SK-N-SH treated with all-trans-retinoic acid at 6 μM for 48 hours (cell line): ENCODE measurements at regions not wholly inside any gene's neighbourhood (a gene's known extent, or its start where the extent isn't known, plus 50 kb on each side); places are given as distances from the start of the nearest gene placed in this dataset.

Source experiments
- ATAC-seq: fragments of 200-7000 bp; cut with Tn5 transposase; 3 replicates; pipeline ENCODE4 v1.9.1; 2020; ENCODE audit warnings: mild to moderate bottlenecking, moderate library complexity
- ARNTL ChIP-seq: fragments of 450-650 bp; formaldehyde crosslinking; IDR thresholded peaks from 2 replicates; pipeline ENCODE4 v1.5.0; 2020; ENCODE audit warnings: low read depth, mild to moderate bottlenecking, moderate library complexity, borderline replicate concordance
- BACH2 ChIP-seq: fragments of 250-450 bp; sonication (Bioruptor Pico); IDR thresholded peaks from 2 replicates; pipeline ENCODE4 v1.9.0; 2021; ENCODE audit warnings: mild to moderate bottlenecking, borderline replicate concordance
- ESRRG ChIP-seq: fragments of 250-450 bp; sonication (Bioruptor Pico); IDR thresholded peaks from 2 replicates; pipeline ENCODE4 v1.6.1; 2021; ENCODE audit warnings: mild to moderate bottlenecking
- GLIS3 ChIP-seq: fragments of 250-450 bp; sonication (Bioruptor Pico); IDR thresholded peaks from 2 replicates; pipeline ENCODE4 v1.5.0; 2020; ENCODE audit warnings: mild to moderate bottlenecking, moderate library complexity
- ISL1 ChIP-seq: fragments of 250-450 bp; sonication (Bioruptor Pico); IDR thresholded peaks from 2 replicates; pipeline ENCODE4 v2.1.2; 2022; ENCODE audit warnings: mild to moderate bottlenecking, moderate library complexity
- OSR1 ChIP-seq: fragments of 250-450 bp; sonication (Bioruptor Pico); IDR thresholded peaks from 2 replicates; pipeline ENCODE4 v1.8.0; 2022; ENCODE audit warnings: moderate library complexity, mild to moderate bottlenecking, inconsistent platforms
- PPARA ChIP-seq: fragments of 250-450 bp; sonication (Bioruptor Pico); IDR thresholded peaks from 2 replicates; pipeline ENCODE4 v1.5.0; 2020; ENCODE audit warnings: mild to moderate bottlenecking, borderline replicate concordance
- RARB ChIP-seq: fragments of 250-450 bp; sonication (Bioruptor Pico); IDR thresholded peaks from 2 replicates; pipeline ENCODE4 v1.8.0; 2021; ENCODE audit warnings: mild to moderate bottlenecking, moderate library complexity
- SNAI2 ChIP-seq: fragments of 250-450 bp; sonication (Bioruptor Pico); IDR thresholded peaks from 2 replicates; pipeline ENCODE4 v1.5.0; 2020; ENCODE audit warnings: mild to moderate bottlenecking, moderate library complexity
- TOX ChIP-seq: fragments of 250-450 bp; sonication (Bioruptor Pico); IDR thresholded peaks from 2 replicates; pipeline ENCODE4 v1.8.0; 2021; ENCODE audit warnings: mild to moderate bottlenecking, moderate library complexity, borderline replicate concordance
- ZFP3 ChIP-seq: fragments of 250-450 bp; sonication (Bioruptor Pico); IDR thresholded peaks from 2 replicates; pipeline ENCODE4 v1.5.0; 2020; ENCODE audit warnings: mild to moderate bottlenecking, moderate library complexity
- ZFP30 ChIP-seq: fragments of 450-650 bp; formaldehyde crosslinking; IDR thresholded peaks from 2 replicates; pipeline ENCODE4 v1.5.0; 2022; ENCODE audit warnings: mild to moderate bottlenecking, moderate library complexity
- ZNF565 ChIP-seq: fragments of 450-650 bp; formaldehyde crosslinking; conservative IDR thresholded peaks from 2 replicates; pipeline ENCODE4 v1.5.0; 2020; ENCODE audit warnings: low read depth, mild to moderate bottlenecking, moderate library complexity
- ZNF70 ChIP-seq: fragments of 450-650 bp; formaldehyde crosslinking; IDR thresholded peaks from 2 replicates; pipeline ENCODE4 v1.5.0; 2020; ENCODE audit warnings: mild to moderate bottlenecking, moderate library complexity
- TF ChIP-seq, protein P1 (sequence below): fragments of 250-450 bp; sonication (Bioruptor Pico); IDR thresholded peaks from 2 replicates; pipeline ENCODE4 v1.5.1; 2021; ENCODE audit warnings: mild to moderate bottlenecking, moderate library complexity
- TF ChIP-seq, protein P2 (sequence below): fragments of 250-450 bp; sonication (Bioruptor Pico); IDR thresholded peaks from 2 replicates; pipeline ENCODE4 v1.8.0; 2021; ENCODE audit warnings: low read depth, mild to moderate bottlenecking, moderate library complexity, borderline replicate concordance
- TF ChIP-seq, protein P3 (sequence below): fragments of 250-450 bp; sonication (Bioruptor Pico); IDR thresholded peaks from 2 replicates; pipeline ENCODE4 v1.5.1; 2020; ENCODE audit warnings: low read depth, mild to moderate bottlenecking, moderate library complexity
- TF ChIP-seq, protein P4 (sequence below): fragments of 250-450 bp; sonication (Bioruptor Pico); IDR thresholded peaks from 2 replicates; pipeline ENCODE4 v1.5.0; 2020; ENCODE audit warnings: mild to moderate bottlenecking, moderate library complexity
- TF ChIP-seq, protein P5 (sequence below): fragments of 250-450 bp; sonication (Bioruptor Pico); IDR thresholded peaks from 2 replicates; pipeline ENCODE4 v1.8.0; 2020; ENCODE audit warnings: mild to moderate bottlenecking, moderate library complexity, borderline replicate concordance

DNA sequence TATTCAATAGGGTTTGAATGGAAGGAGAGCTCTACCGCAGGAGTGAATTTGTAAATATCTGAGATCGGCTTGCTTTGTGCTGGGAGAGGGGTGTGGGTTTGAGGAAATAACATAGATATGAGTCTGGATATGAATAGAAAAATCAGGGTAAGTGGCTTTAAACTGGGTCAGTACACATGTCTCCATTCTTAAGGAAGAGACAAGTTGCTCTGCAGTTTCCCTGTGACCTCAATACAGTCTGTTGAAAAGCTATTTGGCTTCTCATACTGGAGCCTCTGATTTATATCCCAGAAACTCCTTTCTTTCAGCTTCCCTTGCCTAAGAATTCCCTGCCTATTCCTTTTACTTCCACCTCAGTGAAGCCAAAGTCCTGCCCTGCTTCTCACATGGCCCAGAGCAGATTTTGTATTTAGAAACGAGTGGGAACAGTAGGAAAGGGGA, 153.5 kb upstream of the ATF7IP start:
- ATAC-seq, result no peak
- TF ChIP-seq, protein P1, sequence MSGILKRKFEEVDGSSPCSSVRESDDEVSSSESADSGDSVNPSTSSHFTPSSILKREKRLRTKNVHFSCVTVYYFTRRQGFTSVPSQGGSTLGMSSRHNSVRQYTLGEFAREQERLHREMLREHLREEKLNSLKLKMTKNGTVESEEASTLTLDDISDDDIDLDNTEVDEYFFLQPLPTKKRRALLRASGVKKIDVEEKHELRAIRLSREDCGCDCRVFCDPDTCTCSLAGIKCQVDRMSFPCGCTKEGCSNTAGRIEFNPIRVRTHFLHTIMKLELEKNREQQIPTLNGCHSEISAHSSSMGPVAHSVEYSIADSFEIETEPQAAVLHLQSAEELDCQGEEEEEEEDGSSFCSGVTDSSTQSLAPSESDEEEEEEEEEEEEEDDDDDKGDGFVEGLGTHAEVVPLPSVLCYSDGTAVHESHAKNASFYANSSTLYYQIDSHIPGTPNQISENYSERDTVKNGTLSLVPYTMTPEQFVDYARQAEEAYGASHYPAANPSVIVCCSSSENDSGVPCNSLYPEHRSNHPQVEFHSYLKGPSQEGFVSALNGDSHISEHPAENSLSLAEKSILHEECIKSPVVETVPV (CRISPR knock-in tag), result no peak
- no peak for TF ChIP-seq OSR1 (CRISPR knock-in tag)
- TF ChIP-seq TOX (CRISPR knock-in tag), result no peak
- no peak for TF ChIP-seq RARB (CRISPR knock-in tag)

DNA sequence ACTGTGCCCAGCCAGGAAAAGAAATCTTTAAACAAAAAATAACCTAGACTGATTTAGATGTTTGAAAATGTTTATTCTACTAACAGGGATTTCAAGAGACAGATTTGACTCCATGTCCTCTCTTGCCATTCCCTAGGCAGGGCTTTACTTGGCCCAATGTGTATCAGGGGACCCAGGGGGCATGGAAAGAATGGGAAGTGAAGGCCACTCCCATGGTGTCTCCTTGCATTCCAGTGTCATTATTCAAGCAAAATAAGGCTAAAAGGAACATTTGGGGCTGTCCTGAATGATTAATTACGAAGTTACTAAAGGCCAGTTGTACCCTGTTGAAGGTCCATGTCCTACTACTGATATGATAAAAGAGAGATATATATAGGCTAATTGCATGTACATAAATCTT, 151.9 kb upstream of the ATF7IP start:
- TF ChIP-seq ZFP3 (CRISPR knock-in tag), result no peak
- no peak for TF ChIP-seq TOX (CRISPR knock-in tag)
- TF ChIP-seq OSR1 (CRISPR knock-in tag), result no peak
- TF ChIP-seq GLIS3 (CRISPR knock-in tag), result no peak
- TF ChIP-seq RARB (CRISPR knock-in tag), result no peak
- no peak for TF ChIP-seq PPARA (CRISPR knock-in tag)
- TF ChIP-seq ZNF70 (CRISPR knock-in tag), result no peak
- no peak for TF ChIP-seq ARNTL (CRISPR knock-in tag)
- TF ChIP-seq ESRRG (CRISPR knock-in tag), result no peak
- TF ChIP-seq ZNF565 (CRISPR knock-in tag), result no peak
- TF ChIP-seq, protein P2, sequence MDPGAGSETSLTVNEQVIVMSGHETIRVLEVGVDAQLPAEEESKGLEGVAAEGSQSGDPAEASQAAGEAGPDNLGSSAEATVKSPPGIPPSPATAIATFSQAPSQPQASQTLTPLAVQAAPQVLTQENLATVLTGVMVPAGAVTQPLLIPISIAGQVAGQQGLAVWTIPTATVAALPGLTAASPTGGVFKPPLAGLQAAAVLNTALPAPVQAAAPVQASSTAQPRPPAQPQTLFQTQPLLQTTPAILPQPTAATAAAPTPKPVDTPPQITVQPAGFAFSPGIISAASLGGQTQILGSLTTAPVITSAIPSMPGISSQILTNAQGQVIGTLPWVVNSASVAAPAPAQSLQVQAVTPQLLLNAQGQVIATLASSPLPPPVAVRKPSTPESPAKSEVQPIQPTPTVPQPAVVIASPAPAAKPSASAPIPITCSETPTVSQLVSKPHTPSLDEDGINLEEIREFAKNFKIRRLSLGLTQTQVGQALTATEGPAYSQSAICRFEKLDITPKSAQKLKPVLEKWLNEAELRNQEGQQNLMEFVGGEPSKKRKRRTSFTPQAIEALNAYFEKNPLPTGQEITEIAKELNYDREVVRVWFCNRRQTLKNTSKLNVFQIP, result no peak
- TF ChIP-seq BACH2 (CRISPR knock-in tag), result no peak
- TF ChIP-seq, protein P1 (CRISPR knock-in tag), result no peak
- TF ChIP-seq SNAI2 (CRISPR knock-in tag), result no peak
- TF ChIP-seq, protein P3, sequence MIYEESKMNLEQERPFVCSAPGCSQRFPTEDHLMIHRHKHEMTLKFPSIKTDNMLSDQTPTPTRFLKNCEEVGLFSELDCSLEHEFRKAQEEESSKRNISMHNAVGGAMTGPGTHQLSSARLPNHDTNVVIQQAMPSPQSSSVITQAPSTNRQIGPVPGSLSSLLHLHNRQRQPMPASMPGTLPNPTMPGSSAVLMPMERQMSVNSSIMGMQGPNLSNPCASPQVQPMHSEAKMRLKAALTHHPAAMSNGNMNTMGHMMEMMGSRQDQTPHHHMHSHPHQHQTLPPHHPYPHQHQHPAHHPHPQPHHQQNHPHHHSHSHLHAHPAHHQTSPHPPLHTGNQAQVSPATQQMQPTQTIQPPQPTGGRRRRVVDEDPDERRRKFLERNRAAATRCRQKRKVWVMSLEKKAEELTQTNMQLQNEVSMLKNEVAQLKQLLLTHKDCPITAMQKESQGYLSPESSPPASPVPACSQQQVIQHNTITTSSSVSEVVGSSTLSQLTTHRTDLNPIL (CRISPR knock-in tag), result no peak
- TF ChIP-seq, protein P4, sequence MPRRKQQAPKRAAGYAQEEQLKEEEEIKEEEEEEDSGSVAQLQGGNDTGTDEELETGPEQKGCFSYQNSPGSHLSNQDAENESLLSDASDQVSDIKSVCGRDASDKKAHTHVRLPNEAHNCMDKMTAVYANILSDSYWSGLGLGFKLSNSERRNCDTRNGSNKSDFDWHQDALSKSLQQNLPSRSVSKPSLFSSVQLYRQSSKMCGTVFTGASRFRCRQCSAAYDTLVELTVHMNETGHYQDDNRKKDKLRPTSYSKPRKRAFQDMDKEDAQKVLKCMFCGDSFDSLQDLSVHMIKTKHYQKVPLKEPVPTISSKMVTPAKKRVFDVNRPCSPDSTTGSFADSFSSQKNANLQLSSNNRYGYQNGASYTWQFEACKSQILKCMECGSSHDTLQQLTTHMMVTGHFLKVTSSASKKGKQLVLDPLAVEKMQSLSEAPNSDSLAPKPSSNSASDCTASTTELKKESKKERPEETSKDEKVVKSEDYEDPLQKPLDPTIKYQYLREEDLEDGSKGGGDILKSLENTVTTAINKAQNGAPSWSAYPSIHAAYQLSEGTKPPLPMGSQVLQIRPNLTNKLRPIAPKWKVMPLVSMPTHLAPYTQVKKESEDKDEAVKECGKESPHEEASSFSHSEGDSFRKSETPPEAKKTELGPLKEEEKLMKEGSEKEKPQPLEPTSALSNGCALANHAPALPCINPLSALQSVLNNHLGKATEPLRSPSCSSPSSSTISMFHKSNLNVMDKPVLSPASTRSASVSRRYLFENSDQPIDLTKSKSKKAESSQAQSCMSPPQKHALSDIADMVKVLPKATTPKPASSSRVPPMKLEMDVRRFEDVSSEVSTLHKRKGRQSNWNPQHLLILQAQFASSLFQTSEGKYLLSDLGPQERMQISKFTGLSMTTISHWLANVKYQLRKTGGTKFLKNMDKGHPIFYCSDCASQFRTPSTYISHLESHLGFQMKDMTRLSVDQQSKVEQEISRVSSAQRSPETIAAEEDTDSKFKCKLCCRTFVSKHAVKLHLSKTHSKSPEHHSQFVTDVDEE (CRISPR knock-in tag), result no peak
- TF ChIP-seq, protein P5, sequence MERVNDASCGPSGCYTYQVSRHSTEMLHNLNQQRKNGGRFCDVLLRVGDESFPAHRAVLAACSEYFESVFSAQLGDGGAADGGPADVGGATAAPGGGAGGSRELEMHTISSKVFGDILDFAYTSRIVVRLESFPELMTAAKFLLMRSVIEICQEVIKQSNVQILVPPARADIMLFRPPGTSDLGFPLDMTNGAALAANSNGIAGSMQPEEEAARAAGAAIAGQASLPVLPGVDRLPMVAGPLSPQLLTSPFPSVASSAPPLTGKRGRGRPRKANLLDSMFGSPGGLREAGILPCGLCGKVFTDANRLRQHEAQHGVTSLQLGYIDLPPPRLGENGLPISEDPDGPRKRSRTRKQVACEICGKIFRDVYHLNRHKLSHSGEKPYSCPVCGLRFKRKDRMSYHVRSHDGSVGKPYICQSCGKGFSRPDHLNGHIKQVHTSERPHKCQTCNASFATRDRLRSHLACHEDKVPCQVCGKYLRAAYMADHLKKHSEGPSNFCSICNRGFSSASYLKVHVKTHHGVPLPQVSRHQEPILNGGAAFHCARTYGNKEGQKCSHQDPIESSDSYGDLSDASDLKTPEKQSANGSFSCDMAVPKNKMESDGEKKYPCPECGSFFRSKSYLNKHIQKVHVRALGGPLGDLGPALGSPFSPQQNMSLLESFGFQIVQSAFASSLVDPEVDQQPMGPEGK (CRISPR knock-in tag), result no peak
- no peak for TF ChIP-seq ZFP30 (CRISPR knock-in tag)
- no peak for TF ChIP-seq ISL1 (CRISPR knock-in tag)
- TF ChIP-seq, all 23 proteins: peak for 0

DNA sequence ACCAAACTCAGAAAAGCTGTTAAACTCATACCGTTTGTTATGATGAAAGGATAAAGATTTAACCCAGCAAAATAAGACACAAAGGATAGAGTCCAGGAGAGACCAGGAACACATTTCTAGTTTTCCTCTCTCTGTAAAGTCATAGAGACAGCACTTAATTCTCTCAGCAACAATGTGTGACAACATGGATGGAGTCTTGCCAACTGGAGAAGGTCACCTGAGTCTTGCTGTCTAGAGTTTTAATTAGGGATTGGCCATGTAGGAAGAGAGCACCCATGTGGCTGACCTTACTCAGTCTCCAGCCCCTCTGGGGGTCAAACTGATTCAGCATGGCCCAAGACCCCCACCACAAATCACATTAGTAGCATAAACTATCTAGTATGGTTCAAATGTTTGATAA, 151.0 kb upstream of the ATF7IP start:
- ATAC-seq, result no peak
- TF ChIP-seq BACH2 (CRISPR knock-in tag) (no peak), ZNF70 (CRISPR knock-in tag) (no peak), GLIS3 (CRISPR knock-in tag) (no peak), ZFP30 (CRISPR knock-in tag) (no peak), RARB (CRISPR knock-in tag) (no peak), PPARA (CRISPR knock-in tag) (no peak), ARNTL (CRISPR knock-in tag) (no peak)
- TF ChIP-seq, protein P5 (CRISPR knock-in tag), result no peak
- TF ChIP-seq, protein P3 (CRISPR knock-in tag), result no peak

More for the DNA sequence above, 151.9 kb upstream of the ATF7IP start:
- no peak for ATAC-seq
